ENCODE measurements at regions not wholly inside any gene's neighbourhood (a gene's known extent, or its start where the extent isn't known, plus 50 kb on each side); places are given as distances from the start of the nearest gene placed in this dataset.

- TF ChIP-seq CTCF (IDR thresholded peaks at IDR 0.05; ENCODE audit: control extremely low read depth in 1 of 3, insufficient read depth in 1 of 3, low read depth in 1 of 3, low read length in 3 of 3) (peak; percentile 43 to 86 (median 69)), SRF (IDR thresholded peaks at IDR 0.05; ENCODE audit: low read depth, low read length) (no peak), YY1 (IDR thresholded peaks at IDR 0.05; ENCODE audit: low read depth, low read length) (no peak), EP300 (IDR thresholded peaks at IDR 0.05; ENCODE audit: borderline replicate concordance in 1 of 2, low read depth in 2 of 2, low read length in 2 of 2) (no peak), POLR2AphosphoS5 (IDR thresholded peaks at IDR 0.05; ENCODE audit: low read depth, low read length) (no peak), HDAC2 (IDR thresholded peaks at IDR 0.05; ENCODE audit: borderline replicate concordance in 1 of 2, low read depth in 2 of 2, low read length in 2 of 2) (no peak), ZNF274 (IDR thresholded peaks at IDR 0.05; ENCODE audit: borderline replicate concordance, extremely low read depth, low read length) (no peak), GABPA (IDR thresholded peaks at IDR 0.05; ENCODE audit: borderline replicate concordance, insufficient read depth, low read length) (no peak), CHD1 (IDR thresholded peaks at IDR 0.05; ENCODE audit: low read depth, low read length) (no peak), RFX5 (IDR thresholded peaks at IDR 0.05; ENCODE audit: borderline replicate concordance, low read depth, low read length) (no peak), RXRA (IDR thresholded peaks at IDR 0.05; ENCODE audit: insufficient read depth, low read depth, low read length) (no peak), KDM1A (IDR thresholded peaks at IDR 0.05; ENCODE audit: borderline replicate concordance, low read length) (no peak)
Observed at GRCh38 chr4:159446266-159446976, 343.5 kb downstream of the RAPGEF2 start.

Data from H1 (cell line).